RWPE1 (cell line): ENCODE measurements at regions not wholly inside any gene's neighbourhood (a gene's known extent, or its start where the extent isn't known, plus 50 kb on each side); places are given as distances from the start of the nearest gene placed in this dataset.

Experiments used
- CTCF ChIA-PET: fragments of 350-600 bp; sonication (Branson Sonifier 250); formaldehyde crosslinking; extraction: SDS; loops from one replicate; lab custom pipeline; 2021; lab: Yijun Ruan, JAX
- POLR2A ChIA-PET: fragments of 400-600 bp; formaldehyde crosslinking; extraction: SDS; loops from one replicate; lab custom pipeline; 2020; ENCODE audit warnings: antibody characterized with exemption; ENCODE audit not compliant: low non-redundant PET; lab: Yijun Ruan, JAX
- DNase-seq: peaks from one replicate; pipeline ENCODE4 v3.0.0; 2012; ENCODE audit warnings: low spot score
- H3K27ac ChIP-seq: fragments of 450-650 bp; 2 replicates; pipeline ENCODE4 v1.5.1; 2017
- TF ChIP-seq, protein P1 (sequence below): fragments of 450-650 bp; conservative IDR thresholded peaks from 2 replicates; pipeline ENCODE4 v1.5.1; 2017; ENCODE audit warnings: low read depth, mild to moderate bottlenecking

DNA sequence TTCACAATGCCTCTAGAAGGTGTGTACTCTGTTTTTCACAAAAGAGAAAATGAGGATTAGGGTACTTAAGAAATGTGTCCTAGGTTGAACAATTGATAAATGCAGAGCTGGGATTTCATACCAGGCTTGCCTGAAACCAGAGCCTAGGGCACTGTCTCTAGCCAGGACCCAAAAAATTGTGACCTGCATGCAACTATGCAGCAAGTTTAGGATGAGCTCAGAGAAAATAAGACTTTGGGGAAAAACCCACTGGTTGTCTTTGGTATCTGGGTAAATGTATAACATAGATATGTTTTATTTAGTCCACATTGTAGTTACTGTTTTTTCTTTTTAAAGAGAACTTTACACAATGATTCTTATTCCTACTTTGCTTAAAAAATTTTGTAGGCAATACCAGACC is 177.1 kb upstream of the SEMA6A start:
- ChIA-PET POLR2A (no interaction called here), CTCF (interaction anchor here (0.6 kb wide), 1 partner anchor 142 kb away, joined by 4 read pairs; no protein-coding TSS in a partner anchor)
- TF ChIP-seq, protein P1, sequence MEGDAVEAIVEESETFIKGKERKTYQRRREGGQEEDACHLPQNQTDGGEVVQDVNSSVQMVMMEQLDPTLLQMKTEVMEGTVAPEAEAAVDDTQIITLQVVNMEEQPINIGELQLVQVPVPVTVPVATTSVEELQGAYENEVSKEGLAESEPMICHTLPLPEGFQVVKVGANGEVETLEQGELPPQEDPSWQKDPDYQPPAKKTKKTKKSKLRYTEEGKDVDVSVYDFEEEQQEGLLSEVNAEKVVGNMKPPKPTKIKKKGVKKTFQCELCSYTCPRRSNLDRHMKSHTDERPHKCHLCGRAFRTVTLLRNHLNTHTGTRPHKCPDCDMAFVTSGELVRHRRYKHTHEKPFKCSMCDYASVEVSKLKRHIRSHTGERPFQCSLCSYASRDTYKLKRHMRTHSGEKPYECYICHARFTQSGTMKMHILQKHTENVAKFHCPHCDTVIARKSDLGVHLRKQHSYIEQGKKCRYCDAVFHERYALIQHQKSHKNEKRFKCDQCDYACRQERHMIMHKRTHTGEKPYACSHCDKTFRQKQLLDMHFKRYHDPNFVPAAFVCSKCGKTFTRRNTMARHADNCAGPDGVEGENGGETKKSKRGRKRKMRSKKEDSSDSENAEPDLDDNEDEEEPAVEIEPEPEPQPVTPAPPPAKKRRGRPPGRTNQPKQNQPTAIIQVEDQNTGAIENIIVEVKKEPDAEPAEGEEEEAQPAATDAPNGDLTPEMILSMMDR: no peak
- no peak overlapping the region for H3K27ac ChIP-seq
- no peak for DNase-seq

DNA sequence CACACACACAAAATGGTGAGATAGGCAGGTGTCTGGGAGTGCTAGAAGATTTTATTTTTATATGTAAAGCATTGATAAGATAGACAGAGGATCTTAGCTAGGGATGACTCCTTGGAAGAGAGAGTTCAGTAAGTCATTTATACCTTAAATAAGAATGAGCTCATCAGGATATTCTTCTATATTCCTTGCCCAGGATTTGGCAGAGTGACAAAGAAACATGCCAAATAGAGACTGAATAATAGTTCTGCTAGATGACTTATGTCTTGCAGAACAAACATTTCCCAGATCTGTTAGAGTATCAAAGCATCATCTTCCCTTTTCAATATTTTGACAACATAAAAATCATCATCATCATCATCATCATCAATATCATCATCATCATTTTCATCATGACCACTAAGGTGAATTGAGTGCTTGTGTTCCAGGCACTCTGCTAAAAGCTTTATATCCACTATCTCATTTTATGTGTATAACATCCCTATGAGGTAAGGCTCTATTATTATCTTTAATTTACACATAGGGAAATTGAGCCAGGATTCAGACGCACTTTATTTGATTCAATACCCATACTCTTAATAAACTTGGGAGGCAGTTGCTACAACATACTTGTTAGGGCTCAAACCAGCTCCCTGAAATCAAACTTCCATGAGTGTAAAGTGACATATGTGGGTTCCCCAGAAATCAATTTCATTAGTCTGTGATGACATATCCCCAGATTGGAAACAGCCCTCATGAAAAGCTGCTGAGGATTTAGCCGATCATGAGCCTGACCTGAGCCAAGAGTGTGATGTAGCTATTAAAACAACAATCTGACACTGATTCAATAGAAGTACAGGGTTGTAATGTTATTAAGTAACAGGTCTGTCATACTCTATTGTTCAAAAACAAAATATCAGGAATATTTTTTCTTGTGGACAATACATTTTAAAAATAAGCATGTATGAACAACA is 176.3 kb upstream of the SEMA6A start:
- TF ChIP-seq, protein P1: no peak
- DNase-seq: no peak
- H3K27ac ChIP-seq: no peak overlapping the region
- POLR2A ChIA-PET: no interaction called here
- CTCF ChIA-PET: interaction anchor here (0.8 kb wide), 1 partner anchor 174 kb away, joined by 3 read pairs; no protein-coding TSS in a partner anchor

DNA sequence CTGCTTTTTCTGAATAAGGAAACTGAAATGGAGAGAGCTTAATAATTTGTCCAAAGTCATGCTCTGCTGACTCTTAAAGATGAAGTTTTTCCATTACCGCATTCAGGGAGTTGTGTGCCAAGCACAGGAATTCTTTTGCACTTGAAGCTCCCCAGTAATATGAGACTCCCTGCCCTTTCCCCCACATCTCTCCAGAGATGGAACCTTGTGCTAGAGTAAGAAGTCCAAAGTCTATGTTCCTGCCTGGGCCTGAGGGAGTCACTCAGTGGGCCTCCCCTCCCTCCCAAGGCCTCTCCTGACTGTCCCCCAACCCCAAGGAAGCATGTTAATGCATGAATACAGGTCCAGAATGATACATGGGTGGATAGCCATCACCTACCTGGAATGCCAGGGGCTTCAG is 173.3 kb upstream of the SEMA6A start:
- POLR2A ChIA-PET: no interaction called here
- no peak for DNase-seq
- H3K27ac ChIP-seq: no peak overlapping the region
- TF ChIP-seq, protein P1: no peak
- CTCF ChIA-PET: no interaction called here

DNA sequence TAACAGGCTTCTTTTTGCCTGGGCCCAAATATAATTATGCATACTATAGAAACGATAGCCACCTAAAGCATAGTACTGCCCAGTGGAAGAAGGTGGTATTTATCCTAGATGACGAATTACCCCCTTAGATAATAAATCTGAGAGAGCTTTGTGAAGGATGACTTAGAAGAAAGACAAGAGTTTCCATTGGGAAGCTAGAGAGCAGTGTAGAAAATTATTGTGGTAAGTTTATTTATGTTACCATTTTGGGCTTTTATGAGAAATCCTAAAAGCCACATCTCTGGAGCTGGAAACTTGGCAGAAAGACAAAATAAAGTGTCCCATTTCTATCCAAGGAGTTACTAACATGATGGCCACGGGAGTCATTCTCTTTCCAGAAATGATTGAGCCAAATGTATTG is 172.0 kb upstream of the SEMA6A start:
- ChIA-PET POLR2A (no interaction called here), CTCF (interaction anchor here (0.7 kb wide), 1 partner anchor 324 kb away, joined by 3 read pairs; no protein-coding TSS in a partner anchor)
- TF ChIP-seq, protein P1: no peak
- H3K27ac ChIP-seq: no peak overlapping the region
- DNase-seq: no peak

DNA sequence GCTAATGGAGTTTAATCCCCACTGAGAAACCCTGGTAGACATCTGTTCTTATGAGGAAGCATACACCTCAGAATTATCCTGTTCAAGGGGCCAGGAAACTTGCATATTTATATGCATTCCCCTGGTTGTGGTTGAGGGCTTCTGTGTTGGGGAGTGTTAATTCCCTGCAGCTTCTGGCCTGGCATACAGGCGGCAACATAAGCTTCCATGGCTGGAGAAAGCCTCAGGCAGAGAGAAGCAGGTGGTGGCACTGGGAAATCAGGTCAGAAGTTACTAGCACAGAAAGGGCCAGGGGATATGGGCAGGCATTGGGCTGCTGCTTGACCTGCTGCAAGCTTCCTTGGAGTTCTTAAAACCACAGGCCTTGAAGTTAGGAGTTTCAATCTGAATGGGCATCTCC is 166.1 kb upstream of the SEMA6A start:
- TF ChIP-seq, protein P1: no peak
- POLR2A ChIA-PET: no interaction called here
- no peak for DNase-seq
- CTCF ChIA-PET: no interaction called here
- no peak overlapping the region for H3K27ac ChIP-seq

DNA sequence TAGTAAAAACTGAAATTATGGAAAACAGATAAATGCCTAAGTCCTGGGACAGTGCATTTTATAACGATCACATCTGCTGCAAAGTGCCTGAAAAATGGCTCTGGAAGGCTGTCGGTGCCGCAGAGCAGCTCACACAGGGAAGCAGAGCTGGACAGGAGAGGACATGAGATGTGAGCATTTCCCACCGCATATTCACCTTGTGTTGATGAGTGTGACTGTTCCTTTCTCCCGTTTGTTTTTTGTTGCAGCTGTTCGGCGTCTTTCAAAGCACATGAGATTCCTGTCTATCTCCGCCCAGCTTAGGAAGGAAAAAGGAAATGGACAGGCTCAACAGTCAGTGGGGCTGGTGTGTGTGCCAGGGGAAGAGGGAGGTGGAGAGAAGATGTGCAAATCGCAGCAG is 164.9 kb upstream of the SEMA6A start:
- TF ChIP-seq, protein P1: no peak
- no peak overlapping the region for H3K27ac ChIP-seq
- ChIA-PET CTCF (no interaction called here), POLR2A (no interaction called here)
- no peak for DNase-seq
